ENCODE measurements at regions not wholly inside any gene's neighbourhood (a gene's known extent, or its start where the extent isn't known, plus 50 kb on each side); places are given as distances from the start of the nearest gene placed in this dataset.

- DNase-seq (ENCODE audit: extremely low spot score): no peak
- POLR2A ChIA-PET: no interaction called here
- CTCF ChIA-PET: interaction anchor here (1.0 to 1.4 kb wide), 2 partner anchors 16 to 53 kb away, joined by 3 read pairs; no protein-coding TSS in a partner anchor
- no peak for TF ChIP-seq CTCF (IDR thresholded peaks at IDR 0.05; ENCODE audit: control extremely low read depth, extremely low read depth, low read depth, missing control alignments)
Measured at GRCh38 chr7:41503438-41503837, 199.5 kb downstream of the INHBA start.

- no peak for TF ChIP-seq CTCF (IDR thresholded peaks at IDR 0.05; ENCODE audit: control extremely low read depth, extremely low read depth, low read depth, missing control alignments)
- CTCF ChIA-PET: no interaction called here
- no peak for DNase-seq (ENCODE audit: extremely low spot score)
- POLR2A ChIA-PET: no interaction called here
Measured at GRCh38 chr7:41501466-41501865, 201.4 kb downstream of the INHBA start.

GRCh38 chr7:41501006-41501405 lies 201.9 kb downstream of the INHBA start:
- ChIA-PET POLR2A (no interaction called here), CTCF (no interaction called here)
- no peak for DNase-seq (ENCODE audit: extremely low spot score)
- no peak for TF ChIP-seq CTCF (IDR thresholded peaks at IDR 0.05; ENCODE audit: control extremely low read depth, extremely low read depth, low read depth, missing control alignments)

GRCh38 chr7:41492603-41493002 lies 210.3 kb downstream of the INHBA start:
- POLR2A ChIA-PET: no interaction called here
- DNase-seq (ENCODE audit: extremely low spot score): no peak
- CTCF ChIA-PET: no interaction called here
- TF ChIP-seq CTCF (IDR thresholded peaks at IDR 0.05; ENCODE audit: control extremely low read depth, extremely low read depth, low read depth, missing control alignments): no peak

GRCh38 chr7:41491883-41492471 lies 210.9 kb downstream of the INHBA start:
- POLR2A ChIA-PET: no interaction called here
- no peak for TF ChIP-seq CTCF (IDR thresholded peaks at IDR 0.05; ENCODE audit: control extremely low read depth, extremely low read depth, low read depth, missing control alignments)
- CTCF ChIA-PET: no interaction called here
- DNase-seq (ENCODE audit: extremely low spot score): no peak

GRCh38 chr7:41491308-41491707 lies 211.6 kb downstream of the INHBA start:
- POLR2A ChIA-PET: no interaction called here
- no peak for TF ChIP-seq CTCF (IDR thresholded peaks at IDR 0.05; ENCODE audit: control extremely low read depth, extremely low read depth, low read depth, missing control alignments)
- DNase-seq (ENCODE audit: extremely low spot score): no peak
- CTCF ChIA-PET: no interaction called here

- no peak for DNase-seq (ENCODE audit: extremely low spot score)
- CTCF ChIA-PET: interaction anchor here (1.1 to 1.3 kb wide), 2 partner anchors 14 to 50 kb away, joined by 3 read pairs; no protein-coding TSS in a partner anchor
- POLR2A ChIA-PET: no interaction called here
- TF ChIP-seq CTCF (IDR thresholded peaks at IDR 0.05; ENCODE audit: control extremely low read depth, extremely low read depth, low read depth, missing control alignments): no peak
Measured at GRCh38 chr7:41489885-41490284, 213.0 kb downstream of the INHBA start.

Data from GM10248 (cell line).